Duodenal mucosa (tissue), 2 donors: ENCODE measurements at regions not wholly inside any gene's neighbourhood (a gene's known extent, or its start where the extent isn't known, plus 50 kb on each side); places are given as distances from the start of the nearest gene placed in this dataset.

ENCODE experiments used
- H3K27ac ChIP-seq: one replicate; pipeline ENCODE4 v1.7.0; 2013; ENCODE audit warnings: low read depth, low read length
- H3K27me3 ChIP-seq, 2 donors: one replicate each; pipeline ENCODE4 v1.7.0; 2013; ENCODE audit warnings: low read length in 2 of 2, control low read depth in 1 of 2; ENCODE audit not compliant: insufficient read depth in 2 of 2, control insufficient read depth in 1 of 2
- H3K36me3 ChIP-seq, 2 donors: one replicate each; pipeline ENCODE4 v1.7.0; 2013; ENCODE audit warnings: low read length in 2 of 2, control low read depth in 1 of 2; ENCODE audit not compliant: insufficient read depth in 2 of 2, control insufficient read depth in 1 of 2
- H3K4me1 ChIP-seq, 2 donors: one replicate each; pipeline ENCODE4 v1.7.0; 2013; ENCODE audit warnings: low read length in 2 of 2, control low read depth in 1 of 2; ENCODE audit not compliant: insufficient read depth in 2 of 2, control insufficient read depth in 1 of 2
- H3K4me3 ChIP-seq, 2 donors: one replicate each; pipeline ENCODE4 v1.7.0; 2013; ENCODE audit warnings: low read length in 2 of 2, low read depth in 1 of 2
- H3K9ac ChIP-seq, 2 donors: one replicate each; pipeline ENCODE4 v1.7.0; 2013; ENCODE audit warnings: low read length in 2 of 2, low read depth in 1 of 2
- H3K9me3 ChIP-seq, 2 donors: one replicate each; pipeline ENCODE4 v1.7.0; 2013; ENCODE audit warnings: low read length in 2 of 2, control low read depth in 1 of 2; ENCODE audit not compliant: control insufficient read depth in 1 of 2

GRCh38 chr18:10080372-10080771 is 166.6 kb downstream of the VAPA start:
- Histone ChIP-seq H3K4me3 (no peak overlapping the region), H3K9me3 (peaks cover 7 to 14% of the 10 kb centered on the region in 2 donors), H3K9ac (no peak overlapping the region), H3K27ac (no peak overlapping the region), H3K36me3 (no peaks in the 10 kb centered on the region), H3K4me1 (peaks cover 25 to 29% of the 10 kb centered on the region in 2 donors), H3K27me3 (no peaks in the 10 kb centered on the region)

GRCh38 chr18:10081492-10081891 is 167.7 kb downstream of the VAPA start:
- H3K9me3 ChIP-seq: peaks cover 7 to 14% of the 10 kb centered on the region in 2 donors
- no peak overlapping the region for H3K27ac ChIP-seq
- no peak overlapping the region for H3K9ac ChIP-seq
- no peaks in the 10 kb centered on the region for H3K36me3 ChIP-seq
- peaks cover 34 to 38% of the 10 kb centered on the region in 2 donors for H3K4me1 ChIP-seq
- H3K27me3 ChIP-seq: no peaks in the 10 kb centered on the region
- no peak overlapping the region for H3K4me3 ChIP-seq

- H3K27ac ChIP-seq: no peak overlapping the region
- H3K9me3 ChIP-seq: peaks cover 7 to 14% of the 10 kb centered on the region in 2 donors
- H3K36me3 ChIP-seq: no peaks in the 10 kb centered on the region
- H3K4me1 ChIP-seq: peaks cover 23 to 30% of the 10 kb centered on the region in 2 donors
- no peak overlapping the region for H3K4me3 ChIP-seq
- H3K9ac ChIP-seq: no peak overlapping the region
- no peaks in the 10 kb centered on the region for H3K27me3 ChIP-seq
These were observed 171.6 kb downstream of the VAPA start for GRCh38 chr18:10085416-10085815.

- peaks cover 23 to 30% of the 10 kb centered on the region in 2 donors for H3K4me1 ChIP-seq
- no peak overlapping the region for H3K9ac ChIP-seq
- H3K4me3 ChIP-seq: no peak overlapping the region
- no peaks in the 10 kb centered on the region for H3K36me3 ChIP-seq
- no peak overlapping the region for H3K27ac ChIP-seq
- no peaks in the 10 kb centered on the region for H3K27me3 ChIP-seq
- H3K9me3 ChIP-seq: peaks cover 7 to 14% of the 10 kb centered on the region in 2 donors
These were observed 172.1 kb downstream of the VAPA start for GRCh38 chr18:10085876-10086275.

GRCh38 chr18:10086458-10087210 is 172.8 kb downstream of the VAPA start:
- Histone ChIP-seq H3K27ac (no peak overlapping the region), H3K36me3 (no peaks in the 10 kb centered on the region), H3K4me3 (no peak overlapping the region), H3K9me3 (peaks cover 7 to 14% of the 10 kb centered on the region in 2 donors), H3K27me3 (no peaks in the 10 kb centered on the region), H3K9ac (no peak overlapping the region), H3K4me1 (peaks cover 15 to 22% of the 10 kb centered on the region in 2 donors)

GRCh38 chr18:10088734-10089133 is 174.9 kb downstream of the VAPA start:
- Histone ChIP-seq H3K27ac (no peak overlapping the region), H3K36me3 (no peaks in the 10 kb centered on the region), H3K27me3 (no peaks in the 10 kb centered on the region), H3K9me3 (peaks cover 0 to under 1% of the 10 kb centered on the region in 2 donors), H3K4me1 (peaks cover 13 to 20% of the 10 kb centered on the region in 2 donors), H3K4me3 (no peak overlapping the region), H3K9ac (no peak overlapping the region)

- H3K4me1 ChIP-seq: peaks cover 13 to 19% of the 10 kb centered on the region in 2 donors
- no peak overlapping the region for H3K4me3 ChIP-seq
- H3K9ac ChIP-seq: no peak overlapping the region
- no peaks in the 10 kb centered on the region for H3K36me3 ChIP-seq
- no peaks in the 10 kb centered on the region for H3K9me3 ChIP-seq
- H3K27ac ChIP-seq: no peak overlapping the region
- no peaks in the 10 kb centered on the region for H3K27me3 ChIP-seq
These were observed 176.1 kb downstream of the VAPA start for GRCh38 chr18:10089881-10090280.

- Histone ChIP-seq H3K9ac (no peak overlapping the region), H3K36me3 (no peaks in the 10 kb centered on the region), H3K4me3 (no peak overlapping the region), H3K27me3 (no peaks in the 10 kb centered on the region), H3K9me3 (no peaks in the 10 kb centered on the region), H3K4me1 (peaks cover 6 to 11% of the 10 kb centered on the region in 2 donors), H3K27ac (no peak overlapping the region)
These were observed 176.9 kb downstream of the VAPA start for GRCh38 chr18:10090668-10091067.

GRCh38 chr18:10093445-10093844 is 179.6 kb downstream of the VAPA start:
- Histone ChIP-seq H3K9ac (no peak overlapping the region), H3K27me3 (no peaks in the 10 kb centered on the region), H3K4me3 (no peak overlapping the region), H3K36me3 (no peaks in the 10 kb centered on the region), H3K4me1 (no peaks in the 10 kb centered on the region), H3K27ac (no peak overlapping the region), H3K9me3 (no peaks in the 10 kb centered on the region)

GRCh38 chr18:10094154-10094553 is 180.3 kb downstream of the VAPA start:
- Histone ChIP-seq H3K9ac (no peak overlapping the region), H3K4me1 (no peaks in the 10 kb centered on the region), H3K36me3 (no peaks in the 10 kb centered on the region), H3K27ac (no peak overlapping the region), H3K27me3 (no peaks in the 10 kb centered on the region), H3K4me3 (no peak overlapping the region), H3K9me3 (no peaks in the 10 kb centered on the region)
